ENCODE measurements at regions not wholly inside any gene's neighbourhood (a gene's known extent, or its start where the extent isn't known, plus 50 kb on each side); places are given as distances from the start of the nearest gene placed in this dataset.

GRCh38 chr2:3960106-3960505 is 256.7 kb downstream of the DCDC2C start:
- WGBS, 2 donors: 47 to 50% methylated on average over 3 of the region's 3 CpGs
- intact Hi-C loops (cut with DNase I; ENCODE audit: low total_unique reads): no loop called here
- DNase-seq (ENCODE audit: low spot score in 2 of 2): no peak
- no peak overlapping the region for H3K4me3 ChIP-seq (ENCODE audit: low read depth, poor library complexity, severe bottlenecking)
- TF ChIP-seq CTCF (IDR thresholded peaks at IDR 0.05): no peak
- TF ChIP-seq POLR2A (IDR thresholded peaks at IDR 0.05): no peak

- H3K4me3 ChIP-seq (ENCODE audit: low read depth, poor library complexity, severe bottlenecking): no peak overlapping the region
- intact Hi-C loops (cut with DNase I; ENCODE audit: low total_unique reads): no loop called here
- TF ChIP-seq POLR2A (IDR thresholded peaks at IDR 0.05): no peak
- no peak for TF ChIP-seq CTCF (IDR thresholded peaks at IDR 0.05)
- WGBS, 2 donors: 72 to 78% methylated on average over 5 of the region's 5 CpGs
- DNase-seq (ENCODE audit: low spot score in 2 of 2): no peak
Observed at GRCh38 chr2:3962719-3963118, 259.3 kb downstream of the DCDC2C start.

- intact Hi-C loops (cut with DNase I; ENCODE audit: low total_unique reads): no loop called here
- WGBS, 2 donors: 72 to 79% methylated on average over 10 of the region's 10 CpGs
- peak in 1 of 2 donors; percentile 56 for DNase-seq (ENCODE audit: low spot score in 2 of 2)
- no peak for TF ChIP-seq POLR2A (IDR thresholded peaks at IDR 0.05)
- no peak overlapping the region for H3K4me3 ChIP-seq (ENCODE audit: low read depth, poor library complexity, severe bottlenecking)
Observed at GRCh38 chr2:3965211-3965610, 261.8 kb downstream of the DCDC2C start.

- DNase-seq (ENCODE audit: low spot score in 2 of 2): no peak
- WGBS, 2 donors: 76 to 82% methylated on average over 5 of the region's 5 CpGs
- TF ChIP-seq POLR2A (IDR thresholded peaks at IDR 0.05) (no peak), CTCF (IDR thresholded peaks at IDR 0.05) (no peak)
- no peak overlapping the region for H3K4me3 ChIP-seq (ENCODE audit: low read depth, poor library complexity, severe bottlenecking)
- intact Hi-C loops (cut with DNase I; ENCODE audit: low total_unique reads): no loop called here
Observed at GRCh38 chr2:3965953-3966352, 262.6 kb downstream of the DCDC2C start.

- DNase-seq (ENCODE audit: low spot score in 2 of 2): peak in 1 of 2 donors; percentile 53
- no peak overlapping the region for H3K4me3 ChIP-seq (ENCODE audit: low read depth, poor library complexity, severe bottlenecking)
- intact Hi-C loops (cut with DNase I; ENCODE audit: low total_unique reads): no loop called here
- 80 to 93% methylated on average over 5 of the region's 5 CpGs for WGBS, 2 donors
- no peak for TF ChIP-seq POLR2A (IDR thresholded peaks at IDR 0.05)
Observed at GRCh38 chr2:3966470-3966869, 263.1 kb downstream of the DCDC2C start.

- DNase-seq (ENCODE audit: low spot score in 2 of 2): peak in 1 of 2 donors; percentile 67
- no peak overlapping the region for H3K4me3 ChIP-seq (ENCODE audit: low read depth, poor library complexity, severe bottlenecking)
- intact Hi-C loops (cut with DNase I; ENCODE audit: low total_unique reads): no loop called here
- TF ChIP-seq POLR2A (IDR thresholded peaks at IDR 0.05): no peak
- no peak for TF ChIP-seq CTCF (IDR thresholded peaks at IDR 0.05)
- 63 to 70% methylated on average over 6 of the region's 6 CpGs for WGBS, 2 donors
Observed at GRCh38 chr2:3968736-3969135, 265.4 kb downstream of the DCDC2C start.

- peak in 1 of 2 donors; percentile 67 for DNase-seq (ENCODE audit: low spot score in 2 of 2)
- TF ChIP-seq CTCF (IDR thresholded peaks at IDR 0.05): peak in 1 of 3 donors; percentile 7
- TF ChIP-seq POLR2A (IDR thresholded peaks at IDR 0.05): no peak
- intact Hi-C loops (cut with DNase I; ENCODE audit: low total_unique reads): no loop called here
- WGBS, 2 donors: 62 to 68% methylated on average over 17 of the region's 17 CpGs
- H3K4me3 ChIP-seq (ENCODE audit: low read depth, poor library complexity, severe bottlenecking): no peak overlapping the region
Observed at GRCh38 chr2:3970791-3971651, 267.6 kb downstream of the DCDC2C start.

Measured in lower leg skin (tissue), 4 donors.